GM18867 (cell line): ENCODE measurements at regions not wholly inside any gene's neighbourhood (a gene's known extent, or its start where the extent isn't known, plus 50 kb on each side); places are given as distances from the start of the nearest gene placed in this dataset.
"Not testable (repeated sequence)": the region's sequence is repeated elsewhere in the genome, so short reads cannot be mapped to it uniquely, and the experiment has no call there.

ENCODE experiments used
- ATAC-seq: cut with Tn5 transposase; IDR thresholded peaks from one replicate; pipeline ENCODE4 v1.9.1; 2021; ENCODE audit warnings: mild to moderate bottlenecking, moderate library complexity; ENCODE audit not compliant: unreplicated experiment

GRCh38 chr1:188762166-188762743 lies 1715.4 kb downstream of the BRINP3 start:
- ATAC-seq = no peak

GRCh38 chr1:188763541-188763940 lies 1714.1 kb downstream of the BRINP3 start:
- ATAC-seq = no peak

- ATAC-seq = no peak
Observed at GRCh38 chr1:188769181-188769580, 1708.5 kb downstream of the BRINP3 start.

- no peak for ATAC-seq
Observed at GRCh38 chr1:188769936-188770335, 1707.7 kb downstream of the BRINP3 start.

GRCh38 chr1:188778578-188778977 lies 1699.1 kb downstream of the BRINP3 start:
- no peak for ATAC-seq

- ATAC-seq = peak; percentile 99
Observed at GRCh38 chr1:188782220-188782841, 1695.3 kb downstream of the BRINP3 start.

- ATAC-seq = no peak
Observed at GRCh38 chr1:188794969-188795368, 1682.7 kb downstream of the BRINP3 start.

- ATAC-seq = not testable (repeated sequence)
Observed at GRCh38 chr1:188812153-188812552, 1665.5 kb downstream of the BRINP3 start.

- not testable (repeated sequence) for ATAC-seq
Observed at GRCh38 chr1:188812836-188813573, 1664.7 kb downstream of the BRINP3 start.

- ATAC-seq = no peak
Observed at GRCh38 chr1:188817814-188818213, 1659.8 kb downstream of the BRINP3 start.

- no peak for ATAC-seq
Observed at GRCh38 chr1:188822248-188822647, 1655.4 kb downstream of the BRINP3 start.

- ATAC-seq = no peak
Observed at GRCh38 chr1:188825471-188825870, 1652.2 kb downstream of the BRINP3 start.

GRCh38 chr1:188826800-188827199 lies 1650.9 kb downstream of the BRINP3 start:
- no peak for ATAC-seq

- ATAC-seq = no peak
Observed at GRCh38 chr1:188827400-188827799, 1650.3 kb downstream of the BRINP3 start.

GRCh38 chr1:188841111-188841696 lies 1636.5 kb downstream of the BRINP3 start:
- not testable (repeated sequence) for ATAC-seq

GRCh38 chr1:188846468-188846867 lies 1631.2 kb downstream of the BRINP3 start:
- no peak for ATAC-seq

GRCh38 chr1:188857526-188858087 lies 1620.1 kb downstream of the BRINP3 start:
- ATAC-seq = no peak

GRCh38 chr1:188867614-188868013 lies 1610.0 kb downstream of the BRINP3 start:
- ATAC-seq = no peak

- ATAC-seq = no peak
Observed at GRCh38 chr1:188871164-188871563, 1606.5 kb downstream of the BRINP3 start.

- ATAC-seq = no peak
Observed at GRCh38 chr1:188872376-188872775, 1605.3 kb downstream of the BRINP3 start.

GRCh38 chr1:188877668-188878067 lies 1600.0 kb downstream of the BRINP3 start:
- no peak for ATAC-seq
